Endothelial cell of umbilical vein (primary cell): ENCODE measurements at regions not wholly inside any gene's neighbourhood (a gene's known extent, or its start where the extent isn't known, plus 50 kb on each side); places are given as distances from the start of the nearest gene placed in this dataset.

ENCODE experiments used
- JUN ChIP-seq: IDR thresholded peaks from 2 replicates; pipeline ENCODE4 v1.6.1; 2011; ENCODE audit warnings: borderline replicate concordance, low read depth; ENCODE audit not compliant: insufficient read length, insufficient read depth
- TF ChIP-seq, protein P1 (sequence below), 2 donors: IDR thresholded peaks; 1 replicate in 1 of 2; 2 replicates in 1 of 2; pipeline ENCODE4 v1.5.1; 2011; ENCODE audit warnings: low read length in 2 of 2, mild to moderate bottlenecking in 2 of 2, moderate library complexity in 2 of 2, control low read depth in 1 of 2, inconsistent platforms in 1 of 2, low read depth in 1 of 2; ENCODE audit not compliant: insufficient read depth in 1 of 2; ENCODE audit errors: extremely low read depth in 1 of 2

DNA sequence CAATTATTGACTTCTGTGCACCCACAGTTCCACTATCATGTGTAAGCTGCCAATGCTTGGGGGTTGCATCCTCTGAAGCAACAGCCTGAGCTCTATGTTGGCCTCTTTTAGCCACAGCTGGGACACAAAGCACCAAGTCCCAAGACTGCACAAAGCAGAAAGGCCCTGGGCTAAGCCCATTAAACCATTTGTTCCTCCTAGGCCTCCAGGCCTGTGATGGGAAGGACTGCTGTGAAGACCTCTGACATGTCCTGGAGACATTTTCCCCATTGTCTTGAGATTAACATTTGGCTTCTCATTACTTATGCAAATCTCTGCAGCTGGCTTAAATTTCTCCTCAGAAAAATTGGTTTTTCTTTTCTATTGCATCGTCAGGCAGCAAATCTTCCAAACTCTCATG, 123.7 kb upstream of the DEPDC1 start:
- TF ChIP-seq, protein P1, sequence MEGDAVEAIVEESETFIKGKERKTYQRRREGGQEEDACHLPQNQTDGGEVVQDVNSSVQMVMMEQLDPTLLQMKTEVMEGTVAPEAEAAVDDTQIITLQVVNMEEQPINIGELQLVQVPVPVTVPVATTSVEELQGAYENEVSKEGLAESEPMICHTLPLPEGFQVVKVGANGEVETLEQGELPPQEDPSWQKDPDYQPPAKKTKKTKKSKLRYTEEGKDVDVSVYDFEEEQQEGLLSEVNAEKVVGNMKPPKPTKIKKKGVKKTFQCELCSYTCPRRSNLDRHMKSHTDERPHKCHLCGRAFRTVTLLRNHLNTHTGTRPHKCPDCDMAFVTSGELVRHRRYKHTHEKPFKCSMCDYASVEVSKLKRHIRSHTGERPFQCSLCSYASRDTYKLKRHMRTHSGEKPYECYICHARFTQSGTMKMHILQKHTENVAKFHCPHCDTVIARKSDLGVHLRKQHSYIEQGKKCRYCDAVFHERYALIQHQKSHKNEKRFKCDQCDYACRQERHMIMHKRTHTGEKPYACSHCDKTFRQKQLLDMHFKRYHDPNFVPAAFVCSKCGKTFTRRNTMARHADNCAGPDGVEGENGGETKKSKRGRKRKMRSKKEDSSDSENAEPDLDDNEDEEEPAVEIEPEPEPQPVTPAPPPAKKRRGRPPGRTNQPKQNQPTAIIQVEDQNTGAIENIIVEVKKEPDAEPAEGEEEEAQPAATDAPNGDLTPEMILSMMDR (IDR thresholded peaks at IDR 0.05; ENCODE audit: extremely low read depth in 1 of 2, insufficient read depth in 1 of 2, low read depth in 1 of 2, low read length in 2 of 2), result no peak
- no peak for TF ChIP-seq JUN
